GM18873 (cell line): ENCODE measurements at regions not wholly inside any gene's neighbourhood (a gene's known extent, or its start where the extent isn't known, plus 50 kb on each side); places are given as distances from the start of the nearest gene placed in this dataset.
"Not testable (repeated sequence)": the region's sequence is repeated elsewhere in the genome, so short reads cannot be mapped to it uniquely, and the experiment has no call there.

ENCODE experiments used
- ATAC-seq: cut with Tn5 transposase; IDR thresholded peaks from one replicate; pipeline ENCODE4 v1.9.1; 2021; ENCODE audit warnings: mild to moderate bottlenecking, moderate library complexity, moderate number of reproducible peaks; ENCODE audit not compliant: unreplicated experiment, low FRiP score

DNA sequence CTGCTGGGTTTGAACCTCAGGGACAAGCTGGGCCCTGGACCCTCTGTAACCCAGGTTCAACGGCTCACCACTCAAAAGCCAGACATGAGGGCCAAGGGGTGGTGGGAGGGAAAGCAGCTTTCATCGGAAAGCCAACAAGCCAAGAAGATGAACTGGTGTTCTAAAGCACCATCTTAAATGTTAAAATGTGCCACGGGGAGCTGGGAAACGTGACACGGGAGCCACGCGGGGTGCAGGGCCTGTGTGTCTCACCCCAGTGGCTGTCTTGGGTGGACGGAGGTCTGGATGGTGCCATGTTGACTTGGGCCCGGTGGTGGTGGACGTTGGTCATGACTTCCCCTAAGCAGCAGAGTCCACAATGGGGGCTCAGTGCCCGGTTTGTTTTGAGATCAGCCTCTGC lies 97.7 kb upstream of the SFSWAP start:
- no peak for ATAC-seq

DNA sequence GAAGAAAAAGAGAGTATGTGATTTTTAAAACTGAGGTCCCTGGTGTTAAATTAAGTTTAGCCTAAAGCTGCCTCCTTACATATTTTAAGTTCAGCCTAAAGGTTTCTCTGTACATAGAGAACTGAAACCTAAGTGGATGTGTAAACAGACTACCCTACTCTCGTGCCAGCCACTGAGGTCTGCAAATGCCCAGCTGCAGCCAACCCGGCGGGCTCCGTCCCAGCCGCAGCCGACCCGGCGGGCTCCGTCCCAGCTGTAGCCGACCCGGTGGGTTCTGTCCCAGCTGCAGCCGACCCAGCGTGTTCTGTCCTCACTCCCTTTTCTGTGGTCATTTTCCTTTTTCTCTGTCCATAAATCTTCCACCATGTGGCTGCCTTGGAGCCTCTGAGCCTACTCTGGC lies 97.2 kb upstream of the SFSWAP start:
- no peak for ATAC-seq

DNA sequence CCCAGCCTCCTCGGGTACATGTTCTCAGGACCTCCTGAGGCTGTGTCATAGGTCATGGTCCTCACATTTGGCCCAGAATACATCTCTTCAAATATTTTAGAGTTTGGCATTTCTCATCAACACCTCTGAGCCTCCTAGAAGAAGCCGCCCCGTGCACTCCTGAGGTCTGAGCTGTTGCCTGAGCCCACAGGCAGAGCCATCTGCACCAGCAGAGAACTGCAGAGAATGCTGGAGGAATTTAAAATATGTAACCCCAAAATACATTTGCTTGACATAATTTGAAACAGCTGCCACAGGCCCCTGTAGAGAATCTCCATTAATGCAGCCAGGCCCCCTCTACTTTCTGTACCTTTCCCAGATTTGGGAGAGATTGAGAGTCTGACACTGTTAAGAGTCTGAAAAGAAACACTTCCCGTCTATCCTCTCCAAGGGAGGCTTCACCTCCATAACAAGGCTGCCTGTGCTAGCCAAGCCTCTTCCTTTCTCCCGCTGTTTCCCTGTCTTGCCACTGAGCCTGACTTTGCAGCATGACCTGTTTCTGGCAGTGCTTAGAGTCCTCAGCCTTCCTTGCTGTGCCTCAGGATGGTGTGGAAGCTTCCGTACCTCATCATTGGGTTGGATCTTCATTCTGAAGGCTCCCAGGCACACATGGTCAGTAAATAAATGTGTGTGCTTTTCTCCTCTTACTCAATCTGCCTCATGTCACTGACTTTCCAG lies 95.4 kb upstream of the SFSWAP start:
- ATAC-seq: no peak

DNA sequence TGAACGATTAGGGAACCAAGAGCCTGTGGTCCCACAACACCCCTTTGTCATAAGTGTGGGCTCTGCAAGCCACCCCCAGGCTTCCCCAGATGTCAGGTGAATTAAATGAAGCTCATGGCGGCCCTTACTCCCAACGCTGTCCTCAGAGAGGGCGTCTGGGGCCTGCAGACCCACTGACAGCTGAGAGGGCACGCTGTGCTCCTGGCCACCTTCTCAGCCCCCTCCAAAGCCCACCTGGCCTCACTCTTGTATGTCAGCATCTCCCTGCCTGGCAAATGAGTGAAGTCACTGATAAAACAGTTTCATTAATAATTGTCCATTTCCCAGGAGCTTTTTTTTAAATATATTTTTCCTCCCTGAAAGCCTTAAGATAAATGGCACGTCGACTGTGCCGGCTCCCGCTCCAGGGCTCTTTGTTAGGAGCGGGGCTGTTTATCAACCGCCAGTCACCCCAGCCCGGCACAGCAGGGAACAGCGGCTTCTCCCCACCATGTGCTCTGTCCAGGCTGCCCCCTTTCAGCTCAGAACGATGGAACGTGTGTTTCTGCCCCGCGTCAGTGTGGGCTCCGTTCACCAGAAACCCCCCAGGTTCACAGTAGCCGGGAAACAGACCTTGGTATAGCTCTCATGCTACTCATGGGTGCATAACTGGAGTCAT lies 94.7 kb upstream of the SFSWAP start:
- no peak for ATAC-seq

DNA sequence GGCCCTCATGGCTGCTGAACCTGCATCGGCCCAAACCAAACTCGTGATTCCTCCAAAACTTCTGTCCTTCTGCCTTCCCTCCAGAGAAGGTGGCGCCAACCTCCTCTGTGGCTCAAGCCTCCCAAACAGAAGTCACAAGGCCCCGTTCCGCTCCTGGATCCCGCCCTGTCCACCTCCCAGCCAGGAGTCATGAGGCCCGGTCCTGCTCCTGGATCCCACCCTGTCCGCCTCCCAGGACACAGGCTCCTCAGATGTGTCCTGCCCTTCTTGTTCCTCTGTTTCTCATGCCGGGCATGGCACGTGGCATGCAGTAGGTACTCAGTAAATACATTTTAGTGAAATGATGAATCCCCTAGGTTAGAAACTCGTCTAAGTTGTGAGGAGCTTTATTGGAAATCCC lies 94.2 kb upstream of the SFSWAP start:
- no peak for ATAC-seq

DNA sequence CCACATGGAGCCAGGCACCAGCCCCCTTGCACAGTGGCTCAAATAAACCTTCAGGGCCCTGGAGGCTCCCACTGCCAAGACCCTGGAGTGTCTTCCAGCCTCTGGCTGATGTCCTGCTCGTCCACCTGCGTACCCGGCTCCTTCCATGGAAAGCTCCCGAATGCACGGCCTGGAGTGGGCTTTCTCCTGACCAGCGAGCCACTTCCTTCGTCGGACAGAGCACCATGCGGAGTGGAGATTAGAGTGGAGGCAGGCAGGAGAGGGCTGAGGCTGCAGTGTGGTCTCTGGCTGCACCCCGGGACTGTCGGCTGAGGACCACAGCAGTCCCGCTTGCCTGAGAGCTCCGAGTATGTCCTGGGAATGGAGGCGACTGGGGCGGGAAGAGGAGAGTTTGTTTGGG lies 93.7 kb upstream of the SFSWAP start:
- ATAC-seq: no peak

DNA sequence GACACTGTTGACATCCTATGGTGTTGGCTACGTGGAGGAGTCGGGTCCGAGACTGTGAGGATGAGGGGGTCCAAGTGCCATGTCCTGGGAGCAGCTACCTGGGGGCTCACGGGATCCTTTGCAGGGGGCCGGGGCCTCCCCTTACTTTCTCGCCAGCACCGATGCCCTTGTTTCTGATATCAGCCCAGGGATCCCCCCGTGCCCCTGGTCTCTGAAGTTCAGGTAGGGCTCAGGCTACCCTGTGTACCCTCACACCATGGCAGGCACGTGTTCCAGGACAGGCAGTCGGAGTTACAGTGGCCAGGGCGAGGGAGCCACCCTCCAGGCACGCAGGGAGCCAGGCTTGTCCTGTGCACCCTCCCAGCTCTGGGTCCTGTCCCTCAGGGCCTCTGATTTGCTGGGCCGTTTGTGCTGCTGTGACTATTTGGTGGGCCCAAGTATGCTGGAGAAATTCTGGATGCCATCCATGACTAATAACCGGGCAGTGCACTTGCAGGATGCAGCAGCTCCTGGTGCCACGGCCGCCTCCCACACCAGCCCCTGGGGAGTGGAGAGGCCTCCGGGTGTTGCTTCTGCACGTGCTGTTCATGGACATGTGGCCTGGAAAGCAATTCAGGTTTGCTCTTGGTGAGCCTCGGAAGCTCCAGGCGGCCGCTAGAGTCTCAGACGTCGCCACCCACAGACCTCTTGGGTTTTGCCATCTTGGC lies 93.1 kb upstream of the SFSWAP start:
- ATAC-seq: no peak

DNA sequence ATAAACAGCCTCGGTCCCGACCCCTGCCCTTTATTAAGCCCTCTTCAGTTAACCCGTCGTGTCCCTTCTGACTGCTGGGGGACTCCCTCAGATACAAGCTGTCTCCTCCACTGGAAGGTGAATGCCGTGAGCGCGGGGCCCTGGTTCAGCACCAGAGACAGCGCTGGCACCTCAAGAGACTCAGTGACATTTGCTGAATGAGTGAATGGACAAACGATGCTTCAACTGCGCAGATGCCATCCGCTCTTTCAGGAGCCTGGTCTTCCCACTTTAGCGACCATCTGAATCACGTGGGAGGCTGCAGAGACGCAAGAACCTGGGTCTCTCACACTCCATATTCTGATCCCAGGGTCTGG lies 92.6 kb upstream of the SFSWAP start:
- no peak for ATAC-seq

DNA sequence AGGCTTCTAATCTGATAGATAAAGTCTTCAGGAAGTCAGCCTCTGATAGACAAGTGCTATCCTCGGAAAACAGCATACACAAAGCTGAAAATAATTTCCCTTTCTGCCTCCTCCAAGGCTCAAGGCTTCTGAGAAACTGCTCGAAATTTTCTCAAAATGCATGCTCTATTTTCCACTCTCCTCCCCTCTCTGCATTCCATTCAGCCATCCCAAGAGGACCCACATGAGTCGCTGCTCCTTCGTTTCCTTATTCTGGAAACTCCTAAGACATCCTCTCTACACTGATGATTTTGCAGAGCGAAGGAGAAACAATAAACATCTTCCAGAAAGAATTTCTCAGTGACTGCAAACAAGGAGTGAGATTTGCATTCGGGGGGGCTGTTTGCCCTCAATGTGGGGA lies 92.2 kb upstream of the SFSWAP start:
- no peak for ATAC-seq

DNA sequence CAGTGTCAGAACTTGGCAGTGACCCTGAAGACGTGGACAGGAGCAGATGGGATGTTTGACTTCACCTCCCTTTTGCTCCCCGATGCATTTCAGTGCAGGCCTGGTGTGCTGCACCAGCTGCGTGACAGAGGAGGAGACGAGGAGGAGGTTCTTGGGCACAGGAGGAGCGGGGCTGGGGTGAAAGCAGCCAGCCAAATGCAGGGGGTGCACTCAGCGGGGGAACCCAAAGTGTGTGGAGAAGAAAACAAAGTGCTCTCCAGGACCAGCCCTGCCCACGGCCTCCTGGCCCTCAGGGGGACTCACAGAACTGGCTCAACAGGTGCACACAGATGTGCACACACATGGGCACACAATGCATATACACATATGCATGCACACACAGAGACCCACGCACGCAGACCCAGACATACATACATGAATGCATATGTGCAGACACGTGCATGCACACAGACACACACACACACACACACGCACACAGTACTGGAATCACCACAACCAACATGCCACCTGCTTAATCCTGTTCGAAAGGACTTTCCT lies 91.7 kb upstream of the SFSWAP start:
- no peak for ATAC-seq

DNA sequence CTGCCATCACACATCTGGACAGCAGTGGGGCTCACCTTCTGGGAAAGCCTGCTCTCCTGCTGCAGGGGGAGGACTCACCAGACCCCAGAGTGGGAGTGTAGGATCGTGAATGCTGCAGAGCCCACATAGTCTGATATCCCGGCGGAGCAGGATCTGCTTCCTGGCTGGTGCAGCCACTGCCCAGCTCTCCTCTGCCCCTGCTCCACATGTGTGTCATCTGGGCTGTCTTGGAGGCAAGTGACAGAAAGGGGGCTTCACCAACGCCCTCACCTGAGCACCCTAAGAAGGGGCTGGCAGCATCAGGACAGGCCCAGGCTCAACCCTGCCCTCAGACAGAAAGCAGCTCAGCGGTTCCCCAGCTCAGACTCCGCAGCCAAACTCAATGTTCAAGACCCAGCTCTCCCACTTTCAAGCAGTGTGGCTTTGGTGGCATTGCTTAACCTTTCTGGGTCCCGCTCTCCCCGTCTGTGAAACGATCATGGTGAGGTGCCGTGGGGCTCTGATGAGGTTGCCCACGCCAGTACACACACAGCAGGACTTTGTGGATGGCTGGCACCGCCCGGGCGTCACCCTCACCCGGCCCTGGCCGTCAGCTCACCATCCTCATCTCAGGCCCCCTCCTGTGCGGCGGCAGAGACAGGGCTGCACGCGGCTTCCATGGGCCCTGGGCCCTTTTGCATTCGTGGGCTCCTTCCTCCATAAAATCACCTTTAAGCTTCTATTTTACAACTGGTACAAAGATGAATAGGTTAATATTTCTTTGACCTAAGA lies 91.0 kb upstream of the SFSWAP start:
- ATAC-seq: no peak

DNA sequence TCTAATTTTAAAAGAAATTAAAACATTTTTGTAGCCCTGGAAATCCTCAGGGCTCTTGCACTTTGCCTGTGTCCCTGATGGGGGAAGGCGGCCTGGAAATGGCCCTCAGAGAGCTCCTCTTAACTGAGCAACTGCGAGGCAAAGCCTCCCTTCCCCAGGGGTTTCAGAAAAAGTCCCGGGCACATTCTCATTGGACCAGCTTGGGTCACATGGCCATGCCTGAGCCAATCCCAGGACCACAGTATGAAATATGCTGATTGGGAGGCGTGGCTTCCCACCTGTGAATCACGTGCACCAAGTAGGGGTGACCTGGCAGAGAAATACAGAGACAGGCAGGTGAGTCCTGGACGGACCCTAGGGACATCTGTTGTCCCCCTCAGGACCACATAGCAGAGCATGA lies 90.4 kb upstream of the SFSWAP start:
- no peak for ATAC-seq

DNA sequence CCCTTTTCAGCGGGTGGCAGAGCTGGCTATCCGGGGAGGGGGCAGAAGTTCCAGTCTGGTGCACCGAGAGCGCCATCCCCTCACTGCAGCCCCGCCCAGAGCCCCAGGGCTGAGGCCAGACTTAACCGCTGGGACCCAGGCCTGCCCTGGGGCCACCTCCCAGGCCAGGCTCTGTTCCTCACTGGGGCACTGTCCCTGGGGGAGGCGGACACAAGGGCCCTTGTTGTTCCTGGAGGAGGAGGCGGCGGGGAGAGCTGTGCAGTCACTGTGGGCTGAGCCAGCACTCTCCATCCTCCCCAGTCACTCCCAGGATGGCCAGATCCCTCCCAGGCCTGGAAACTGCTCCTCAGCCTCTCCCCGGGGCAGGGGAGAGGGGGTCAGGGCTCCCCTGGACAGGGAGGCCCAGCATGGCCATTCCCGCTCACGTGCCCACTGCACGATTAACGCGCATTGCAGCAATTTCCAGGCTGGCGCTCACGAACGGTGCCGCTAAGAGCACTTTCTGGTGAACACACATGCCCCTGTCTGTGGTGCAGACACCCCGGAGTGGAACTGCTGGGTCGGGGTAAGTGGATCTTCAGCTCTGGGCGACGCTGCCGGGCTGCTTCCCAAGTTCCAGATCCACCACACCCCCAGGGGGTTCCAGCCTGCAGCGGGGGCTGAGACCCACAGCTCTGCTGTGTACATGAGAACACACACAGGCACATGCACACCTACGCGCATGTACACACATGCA lies 89.8 kb upstream of the SFSWAP start:
- no peak for ATAC-seq

DNA sequence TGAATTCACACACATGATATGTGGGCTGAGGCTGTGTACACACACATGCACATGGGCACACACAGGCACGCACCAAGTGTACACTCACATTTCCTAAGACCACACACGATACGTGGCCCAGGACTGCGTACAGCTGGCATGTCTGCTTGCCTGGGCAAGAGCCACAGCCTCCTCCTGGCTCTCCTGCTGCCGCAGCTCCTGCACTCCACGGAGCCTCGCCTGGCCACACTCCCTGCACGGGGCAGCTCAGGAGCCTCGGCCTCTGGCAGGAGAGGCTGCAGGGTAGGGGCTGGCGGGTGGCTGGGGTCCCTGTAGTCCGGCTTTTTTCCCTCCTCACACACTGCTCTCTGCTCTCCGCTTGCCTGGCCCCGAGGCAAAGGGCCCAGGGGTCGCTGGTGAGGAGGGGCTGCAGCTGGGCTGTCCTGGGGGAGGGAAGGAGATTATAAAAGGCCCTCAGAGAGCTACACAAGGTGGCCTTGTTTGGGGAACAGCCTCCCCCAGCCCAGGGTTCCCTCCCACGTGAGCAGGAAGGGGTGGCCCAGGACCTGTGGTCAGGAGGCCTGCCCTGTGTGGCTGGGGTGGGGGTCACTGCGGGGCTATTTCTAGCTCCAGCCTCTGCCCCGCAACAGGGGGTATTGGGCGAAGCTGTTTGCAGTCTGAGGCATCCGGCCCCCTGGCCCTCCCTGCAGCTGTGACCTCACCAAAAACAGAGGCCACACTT lies 89.0 kb upstream of the SFSWAP start:
- ATAC-seq: no peak

DNA sequence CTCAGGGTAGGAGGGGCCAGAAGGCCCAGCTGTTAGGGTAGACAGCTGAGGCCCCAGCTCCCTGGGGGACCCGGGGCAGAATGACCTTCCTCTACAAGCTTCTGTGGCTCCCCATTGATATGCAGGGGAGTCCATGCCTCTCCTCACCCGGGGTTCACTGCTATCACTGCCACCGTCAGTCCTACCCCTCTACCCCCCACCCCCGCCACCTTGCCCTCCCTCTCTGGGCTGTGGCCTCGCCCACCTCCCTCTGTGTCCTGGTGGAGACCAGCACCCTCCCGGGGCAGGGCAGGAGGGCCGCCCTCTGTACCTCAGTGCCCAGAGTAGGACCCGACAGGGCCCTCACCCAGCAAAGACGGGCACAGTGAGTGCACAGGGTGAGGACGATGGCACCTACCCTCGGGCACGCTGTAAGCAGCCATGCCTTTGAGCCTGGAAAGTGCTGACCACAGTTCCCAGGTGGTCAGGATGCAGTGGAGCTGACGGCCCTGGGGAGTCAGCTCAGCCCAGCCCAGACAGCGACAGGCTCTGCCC lies 88.4 kb upstream of the SFSWAP start:
- no peak for ATAC-seq

DNA sequence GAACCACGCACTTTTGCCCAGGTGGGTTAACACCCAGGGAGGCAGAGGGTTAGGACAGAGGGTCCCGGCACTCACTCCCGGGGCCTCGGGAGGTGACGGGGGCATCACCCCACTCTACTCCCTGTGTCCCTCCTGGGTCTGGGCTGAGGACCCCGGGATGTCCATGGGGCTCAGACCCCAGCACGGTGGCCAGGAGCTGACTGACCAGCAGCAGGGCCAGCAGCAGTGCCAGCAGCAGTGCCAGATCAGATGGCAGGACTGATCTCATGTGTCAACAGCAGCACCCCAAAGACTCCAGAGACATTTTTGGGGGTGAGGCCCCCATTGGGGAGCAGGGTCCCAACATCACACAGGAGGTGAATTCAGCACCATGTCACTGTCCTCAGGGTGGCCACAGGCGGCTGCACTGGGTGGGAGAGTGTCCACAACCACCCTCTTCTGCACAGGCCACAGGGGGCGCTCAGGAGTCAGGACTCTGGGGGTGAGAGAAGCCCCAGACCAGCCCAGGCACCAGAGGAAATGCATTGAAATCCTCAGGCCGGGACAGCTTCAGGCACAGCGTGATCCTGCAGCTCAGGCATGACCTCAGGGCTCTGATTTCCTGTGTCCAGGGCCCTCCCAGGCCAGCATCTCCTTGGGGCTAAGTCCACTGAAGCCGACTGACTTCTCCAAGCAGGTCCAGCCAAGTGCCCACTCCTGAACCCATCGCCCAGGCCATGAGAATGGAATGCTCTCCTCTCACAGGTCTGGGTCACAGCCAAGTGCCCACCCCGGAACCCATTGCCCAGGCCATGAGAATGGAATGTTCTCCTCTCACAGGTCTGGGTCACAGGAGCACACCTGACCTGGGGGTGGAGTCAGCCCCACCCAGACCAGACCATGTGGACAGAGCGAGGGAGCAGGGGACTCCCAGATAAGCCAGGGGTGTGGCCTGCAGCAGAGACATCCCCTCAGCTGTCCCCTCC lies 87.2 kb upstream of the SFSWAP start:
- ATAC-seq: not testable (repeated sequence)

DNA sequence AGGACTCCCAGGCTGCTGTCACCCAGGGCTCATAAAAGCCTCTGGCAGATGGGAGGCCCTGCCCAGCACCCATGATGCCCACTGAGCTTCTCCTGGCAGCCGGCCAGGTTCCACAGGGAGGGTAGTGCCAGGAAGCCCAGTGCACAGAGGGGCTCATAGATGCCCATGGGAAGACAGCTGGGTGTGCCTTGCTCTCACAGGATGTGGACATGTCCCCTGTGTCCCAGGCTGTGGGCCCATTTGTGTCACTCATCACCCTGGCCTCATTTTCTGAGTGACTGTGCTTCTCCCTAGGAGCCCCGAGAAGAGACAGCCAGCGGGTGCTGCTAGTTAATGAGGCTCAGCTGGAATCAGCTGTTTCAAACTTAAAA lies 86.5 kb upstream of the SFSWAP start:
- not testable (repeated sequence) for ATAC-seq
